ENCODE measurements at regions not wholly inside any gene's neighbourhood (a gene's known extent, or its start where the extent isn't known, plus 50 kb on each side); places are given as distances from the start of the nearest gene placed in this dataset.

GRCh38 chr12:60475825-60476224 is 880.0 kb downstream of the SLC16A7 start:
- H3K4me1 ChIP-seq (ENCODE audit: control insufficient read depth, low read length) = no peaks in the 10 kb centered on the region
- no peaks in the 10 kb centered on the region for H4K20me1 ChIP-seq (ENCODE audit: control insufficient read depth, insufficient read depth, low read depth, low read length)
- no peak for TF ChIP-seq EZH2phosphoT487 (IDR thresholded peaks at IDR 0.05; ENCODE audit: borderline replicate concordance, low read length)
- TF ChIP-seq, protein P1, sequence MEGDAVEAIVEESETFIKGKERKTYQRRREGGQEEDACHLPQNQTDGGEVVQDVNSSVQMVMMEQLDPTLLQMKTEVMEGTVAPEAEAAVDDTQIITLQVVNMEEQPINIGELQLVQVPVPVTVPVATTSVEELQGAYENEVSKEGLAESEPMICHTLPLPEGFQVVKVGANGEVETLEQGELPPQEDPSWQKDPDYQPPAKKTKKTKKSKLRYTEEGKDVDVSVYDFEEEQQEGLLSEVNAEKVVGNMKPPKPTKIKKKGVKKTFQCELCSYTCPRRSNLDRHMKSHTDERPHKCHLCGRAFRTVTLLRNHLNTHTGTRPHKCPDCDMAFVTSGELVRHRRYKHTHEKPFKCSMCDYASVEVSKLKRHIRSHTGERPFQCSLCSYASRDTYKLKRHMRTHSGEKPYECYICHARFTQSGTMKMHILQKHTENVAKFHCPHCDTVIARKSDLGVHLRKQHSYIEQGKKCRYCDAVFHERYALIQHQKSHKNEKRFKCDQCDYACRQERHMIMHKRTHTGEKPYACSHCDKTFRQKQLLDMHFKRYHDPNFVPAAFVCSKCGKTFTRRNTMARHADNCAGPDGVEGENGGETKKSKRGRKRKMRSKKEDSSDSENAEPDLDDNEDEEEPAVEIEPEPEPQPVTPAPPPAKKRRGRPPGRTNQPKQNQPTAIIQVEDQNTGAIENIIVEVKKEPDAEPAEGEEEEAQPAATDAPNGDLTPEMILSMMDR (IDR thresholded peaks at IDR 0.05; ENCODE audit: low read depth, low read length, poor library complexity, severe bottlenecking) = no peak
- H3F3A ChIP-seq (ENCODE audit: control insufficient read depth, insufficient read depth) = no peaks in the 10 kb centered on the region
- no peaks in the 10 kb centered on the region for H3K9me2 ChIP-seq (replicated peaks; ENCODE audit: control insufficient read depth, low read length)
- no peak overlapping the region for H3K4me2 ChIP-seq (ENCODE audit: low read length)
- H3K27me3 ChIP-seq (ENCODE audit: control insufficient read depth, low read length) = no peaks in the 10 kb centered on the region
- no peak overlapping the region for H3K27ac ChIP-seq (ENCODE audit: low read depth, low read length)
- no peaks in the 10 kb centered on the region for H3K9me3 ChIP-seq (ENCODE audit: control insufficient read depth, insufficient read depth, low read length)
- no peak overlapping the region for H3K4me3 ChIP-seq (ENCODE audit: low read length)
- H3K36me3 ChIP-seq (ENCODE audit: control insufficient read depth, low read length) = no peaks in the 10 kb centered on the region
- no peaks in the 10 kb centered on the region for H3K79me2 ChIP-seq (ENCODE audit: control insufficient read depth, low read length)

- no peaks in the 10 kb centered on the region for H3K36me3 ChIP-seq (ENCODE audit: control insufficient read depth, low read length)
- no peaks in the 10 kb centered on the region for H3K79me2 ChIP-seq (ENCODE audit: control insufficient read depth, low read length)
- H3K9me2 ChIP-seq (replicated peaks; ENCODE audit: control insufficient read depth, low read length) = no peaks in the 10 kb centered on the region
- H3K27me3 ChIP-seq (ENCODE audit: control insufficient read depth, low read length) = no peaks in the 10 kb centered on the region
- H3K27ac ChIP-seq (ENCODE audit: low read depth, low read length) = no peak overlapping the region
- no peaks in the 10 kb centered on the region for H3K4me1 ChIP-seq (ENCODE audit: control insufficient read depth, low read length)
- H3K9me3 ChIP-seq (ENCODE audit: control insufficient read depth, insufficient read depth, low read length) = no peaks in the 10 kb centered on the region
- no peak overlapping the region for H3K4me3 ChIP-seq (ENCODE audit: low read length)
- no peaks in the 10 kb centered on the region for H4K20me1 ChIP-seq (ENCODE audit: control insufficient read depth, insufficient read depth, low read depth, low read length)
- no peaks in the 10 kb centered on the region for H3F3A ChIP-seq (ENCODE audit: control insufficient read depth, insufficient read depth)
- no peak for TF ChIP-seq EZH2phosphoT487 (IDR thresholded peaks at IDR 0.05; ENCODE audit: borderline replicate concordance, low read length)
- TF ChIP-seq, protein P1 (IDR thresholded peaks at IDR 0.05; ENCODE audit: low read depth, low read length, poor library complexity, severe bottlenecking) = no peak
- H3K4me2 ChIP-seq (ENCODE audit: low read length) = no peak overlapping the region
Observed at GRCh38 chr12:60487284-60487683, 891.5 kb downstream of the SLC16A7 start.

DNA sequence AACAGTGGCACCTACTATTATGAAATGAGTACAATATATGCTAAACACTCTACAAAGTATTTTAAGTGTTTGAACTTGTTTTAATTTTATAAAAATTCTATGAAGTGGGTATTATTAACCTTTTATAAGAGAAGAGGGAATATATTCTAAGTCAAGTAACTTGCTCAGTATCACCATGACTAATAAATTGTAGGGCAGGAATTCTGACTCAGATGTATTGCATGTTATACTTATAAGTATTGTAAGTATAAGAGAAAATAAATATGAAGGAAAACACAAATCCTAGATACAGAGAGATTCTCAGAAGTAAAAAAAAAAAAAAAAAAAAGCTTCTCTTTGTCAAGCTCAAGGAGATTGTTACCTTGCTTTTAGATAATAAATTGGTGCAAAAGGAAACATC is 893.2 kb downstream of the SLC16A7 start:
- Histone ChIP-seq H3F3A (ENCODE audit: control insufficient read depth, insufficient read depth) (no peaks in the 10 kb centered on the region), H3K27me3 (ENCODE audit: control insufficient read depth, low read length) (no peaks in the 10 kb centered on the region), H3K36me3 (ENCODE audit: control insufficient read depth, low read length) (no peaks in the 10 kb centered on the region), H3K9me3 (ENCODE audit: control insufficient read depth, insufficient read depth, low read length) (no peaks in the 10 kb centered on the region), H4K20me1 (ENCODE audit: control insufficient read depth, insufficient read depth, low read depth, low read length) (no peaks in the 10 kb centered on the region), H3K4me3 (ENCODE audit: low read length) (no peak overlapping the region), H3K4me2 (ENCODE audit: low read length) (no peak overlapping the region), H3K4me1 (ENCODE audit: control insufficient read depth, low read length) (no peaks in the 10 kb centered on the region), H3K9me2 (replicated peaks; ENCODE audit: control insufficient read depth, low read length) (no peaks in the 10 kb centered on the region), H3K27ac (ENCODE audit: low read depth, low read length) (no peak overlapping the region), H3K79me2 (ENCODE audit: control insufficient read depth, low read length) (no peaks in the 10 kb centered on the region)
- TF ChIP-seq, protein P1 (IDR thresholded peaks at IDR 0.05; ENCODE audit: low read depth, low read length, poor library complexity, severe bottlenecking) = no peak
- TF ChIP-seq EZH2phosphoT487 (IDR thresholded peaks at IDR 0.05; ENCODE audit: borderline replicate concordance, low read length) = no peak

DNA sequence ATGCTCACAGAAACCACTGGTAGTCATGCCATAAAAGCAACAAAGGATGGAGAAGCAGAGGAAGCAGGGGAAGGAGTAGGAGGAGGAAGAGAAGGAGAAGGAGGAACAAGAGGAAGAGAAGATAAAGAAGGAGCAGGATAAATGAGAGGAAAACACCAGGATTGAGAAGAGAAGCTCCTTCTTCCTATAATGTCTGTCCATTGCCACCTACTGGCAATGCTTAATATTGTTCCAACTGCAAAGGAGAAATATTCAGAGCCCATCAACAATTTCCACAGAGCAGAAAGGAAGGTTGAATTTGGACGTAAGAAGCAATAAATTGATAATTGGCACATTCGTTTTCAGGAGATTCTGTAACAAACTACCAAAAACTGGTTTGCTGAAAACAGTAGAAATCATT is 898.4 kb downstream of the SLC16A7 start:
- Histone ChIP-seq H3K4me2 (ENCODE audit: low read length) (no peak overlapping the region), H3K79me2 (ENCODE audit: control insufficient read depth, low read length) (no peaks in the 10 kb centered on the region), H4K20me1 (ENCODE audit: control insufficient read depth, insufficient read depth, low read depth, low read length) (no peaks in the 10 kb centered on the region), H3K4me3 (ENCODE audit: low read length) (no peak overlapping the region), H3K36me3 (ENCODE audit: control insufficient read depth, low read length) (no peaks in the 10 kb centered on the region), H3K9me2 (replicated peaks; ENCODE audit: control insufficient read depth, low read length) (no peaks in the 10 kb centered on the region), H3F3A (ENCODE audit: control insufficient read depth, insufficient read depth) (no peaks in the 10 kb centered on the region), H3K4me1 (ENCODE audit: control insufficient read depth, low read length) (no peaks in the 10 kb centered on the region), H3K9me3 (ENCODE audit: control insufficient read depth, insufficient read depth, low read length) (no peaks in the 10 kb centered on the region), H3K27ac (ENCODE audit: low read depth, low read length) (no peak overlapping the region), H3K27me3 (ENCODE audit: control insufficient read depth, low read length) (no peaks in the 10 kb centered on the region)
- TF ChIP-seq, protein P1 (IDR thresholded peaks at IDR 0.05; ENCODE audit: low read depth, low read length, poor library complexity, severe bottlenecking) = peak; percentile 46
- no peak for TF ChIP-seq EZH2phosphoT487 (IDR thresholded peaks at IDR 0.05; ENCODE audit: borderline replicate concordance, low read length)

Data from DOHH2 (cell line).